Activated naive CD8-positive, alpha-beta T cell treated with anti-CD3 and anti-CD28 coated beads, Interleukin-2, amount 50 U/mL, for 24 hours (primary cell): ENCODE measurements at regions not wholly inside any gene's neighbourhood (a gene's known extent, or its start where the extent isn't known, plus 50 kb on each side); places are given as distances from the start of the nearest gene placed in this dataset.

Experiments
- ATAC-seq: fragments of 150-1000 bp; cut with Tn5 transposase; one replicate; pipeline ENCODE4 v1.10.0; 2021
- DNase-seq: peaks from one replicate; pipeline ENCODE4 v3.0.0; 2021
- H3K27ac Mint-ChIP-seq: one replicate; pipeline ENCODE4 v1.8.0; 2021; ENCODE audit warnings: mild to moderate bottlenecking, mixed read lengths
- H3K27me3 Mint-ChIP-seq: one replicate; pipeline ENCODE4 v1.8.0; 2021; ENCODE audit warnings: mixed read lengths
- H3K36me3 Mint-ChIP-seq: one replicate; pipeline ENCODE4 v1.8.0; 2021; ENCODE audit warnings: low read depth, mixed read lengths
- H3K4me1 Mint-ChIP-seq: one replicate; pipeline ENCODE4 v1.8.0; 2021; ENCODE audit warnings: mixed read lengths
- H3K4me3 Mint-ChIP-seq: one replicate; pipeline ENCODE4 v1.8.0; 2021; ENCODE audit warnings: mild to moderate bottlenecking, moderate library complexity, mixed read lengths
- H3K9me3 Mint-ChIP-seq: one replicate; pipeline ENCODE4 v1.8.0; 2021; ENCODE audit warnings: mixed read lengths

DNA sequence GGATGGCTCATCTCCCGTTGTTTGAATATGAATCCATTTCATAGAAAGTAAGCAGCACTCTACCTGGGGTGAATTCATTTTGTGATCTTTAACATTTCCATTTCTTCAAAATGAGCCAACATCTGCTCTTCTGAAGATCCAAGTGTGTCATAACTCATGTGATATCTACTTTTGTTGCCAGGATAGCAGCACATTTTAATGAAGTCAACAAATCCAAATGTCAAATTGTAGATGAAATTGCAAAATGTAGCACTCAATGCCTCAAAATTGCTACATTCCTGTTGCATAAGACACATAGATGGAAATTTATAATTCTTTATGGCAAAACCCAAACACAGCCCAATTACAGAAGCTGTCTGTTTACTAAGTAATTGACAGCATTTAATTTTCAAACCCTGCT, 360.7 kb downstream of the TMX3 start:
- DNase-seq (no peak), ATAC-seq (no peak)
- H3K27me3 Mint-ChIP-seq: no peaks in the 10 kb centered on the region
- no peaks in the 10 kb centered on the region for H3K4me1 Mint-ChIP-seq
- no peak overlapping the region for H3K27ac Mint-ChIP-seq
- peaks cover 30% of the 10 kb centered on the region for H3K9me3 Mint-ChIP-seq
- no peaks in the 10 kb centered on the region for H3K36me3 Mint-ChIP-seq
- no peak overlapping the region for H3K4me3 Mint-ChIP-seq

DNA sequence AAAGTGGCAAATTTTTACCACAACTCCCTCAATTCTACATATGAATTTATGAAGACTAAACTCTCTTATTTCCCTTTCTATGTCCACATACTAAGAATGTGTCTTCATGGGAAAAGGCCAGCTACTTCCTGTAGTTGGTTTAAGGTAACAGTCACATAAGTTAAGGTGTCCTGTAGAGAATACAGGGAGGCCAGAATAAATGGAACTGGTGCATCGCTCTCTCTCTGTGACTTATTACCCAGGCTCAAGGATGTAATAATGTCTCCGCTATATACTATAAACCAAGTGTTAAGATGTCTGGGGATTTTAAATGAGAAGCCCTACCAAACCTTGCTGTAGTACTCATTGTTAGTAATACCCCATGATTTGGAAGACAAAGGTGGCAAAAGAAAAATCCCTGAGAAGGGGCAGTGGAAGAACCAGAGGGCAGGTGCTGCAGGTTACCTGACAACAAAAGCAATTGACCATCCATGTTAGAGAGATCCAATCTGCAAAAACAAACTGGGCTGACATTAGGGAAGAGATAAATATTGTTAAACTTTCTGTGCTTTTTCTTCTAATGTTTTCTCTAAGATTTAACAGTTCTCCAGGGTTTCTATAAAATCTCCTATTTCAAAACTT, 372.8 kb downstream of the TMX3 start:
- no peaks in the 10 kb centered on the region for H3K4me1 Mint-ChIP-seq
- no peak for ATAC-seq
- H3K27ac Mint-ChIP-seq: no peak overlapping the region
- no peaks in the 10 kb centered on the region for H3K27me3 Mint-ChIP-seq
- no peak overlapping the region for H3K4me3 Mint-ChIP-seq
- H3K36me3 Mint-ChIP-seq: no peaks in the 10 kb centered on the region
- no peaks in the 10 kb centered on the region for H3K9me3 Mint-ChIP-seq
- DNase-seq: no peak

DNA sequence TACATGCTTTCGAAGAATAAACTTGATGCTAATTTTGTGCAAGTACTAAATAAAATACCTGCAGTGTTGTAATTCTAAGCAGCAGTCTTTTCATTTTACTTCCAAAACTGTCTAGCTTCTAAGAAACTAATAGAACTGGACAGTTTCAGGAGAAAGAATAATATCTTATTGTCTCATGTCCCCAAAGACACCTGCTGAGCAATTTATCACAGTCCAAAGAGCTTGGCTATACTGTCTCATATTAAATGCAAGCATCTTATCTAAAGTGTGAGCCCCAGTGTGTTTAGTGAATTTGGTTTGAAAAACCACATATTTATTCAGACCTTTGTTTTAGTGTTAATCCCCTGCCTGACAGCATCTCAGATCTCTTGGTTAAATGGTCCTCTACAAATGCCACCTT, 374.3 kb downstream of the TMX3 start:
- DNase-seq (no peak), ATAC-seq (no peak)
- Mint-ChIP-seq H3K4me3 (no peak overlapping the region), H3K27ac (no peak overlapping the region), H3K36me3 (no peaks in the 10 kb centered on the region), H3K4me1 (no peaks in the 10 kb centered on the region), H3K27me3 (no peaks in the 10 kb centered on the region), H3K9me3 (no peaks in the 10 kb centered on the region)

GRCh38 chr18:68330658-68331057, 384.2 kb downstream of the TMX3 start:
- DNase-seq (no peak), ATAC-seq (no peak)
- no peaks in the 10 kb centered on the region for H3K27me3 Mint-ChIP-seq
- no peaks in the 10 kb centered on the region for H3K9me3 Mint-ChIP-seq
- no peak overlapping the region for H3K4me3 Mint-ChIP-seq
- no peaks in the 10 kb centered on the region for H3K4me1 Mint-ChIP-seq
- H3K27ac Mint-ChIP-seq: no peak overlapping the region
- no peaks in the 10 kb centered on the region for H3K36me3 Mint-ChIP-seq

GRCh38 chr18:68323921-68324320, 391.0 kb downstream of the TMX3 start:
- Mint-ChIP-seq H3K4me1 (no peaks in the 10 kb centered on the region), H3K27ac (no peak overlapping the region)
- no peak for DNase-seq

GRCh38 chr18:68316636-68317035, 398.3 kb downstream of the TMX3 start:
- H3K27me3 Mint-ChIP-seq: no peaks in the 10 kb centered on the region
- no peak overlapping the region for H3K4me3 Mint-ChIP-seq
- H3K9me3 Mint-ChIP-seq: peaks cover 4% of the 10 kb centered on the region
- no peaks in the 10 kb centered on the region for H3K36me3 Mint-ChIP-seq
- no peak overlapping the region for H3K27ac Mint-ChIP-seq
- DNase-seq: no peak
- no peaks in the 10 kb centered on the region for H3K4me1 Mint-ChIP-seq
- no peak for ATAC-seq

More at GRCh38 chr18:68323921-68324320, 391.0 kb downstream of the TMX3 start:
- Mint-ChIP-seq H3K27me3 (no peaks in the 10 kb centered on the region), H3K9me3 (no peaks in the 10 kb centered on the region), H3K36me3 (no peaks in the 10 kb centered on the region), H3K4me3 (no peak overlapping the region)
- no peak for ATAC-seq

DNA sequence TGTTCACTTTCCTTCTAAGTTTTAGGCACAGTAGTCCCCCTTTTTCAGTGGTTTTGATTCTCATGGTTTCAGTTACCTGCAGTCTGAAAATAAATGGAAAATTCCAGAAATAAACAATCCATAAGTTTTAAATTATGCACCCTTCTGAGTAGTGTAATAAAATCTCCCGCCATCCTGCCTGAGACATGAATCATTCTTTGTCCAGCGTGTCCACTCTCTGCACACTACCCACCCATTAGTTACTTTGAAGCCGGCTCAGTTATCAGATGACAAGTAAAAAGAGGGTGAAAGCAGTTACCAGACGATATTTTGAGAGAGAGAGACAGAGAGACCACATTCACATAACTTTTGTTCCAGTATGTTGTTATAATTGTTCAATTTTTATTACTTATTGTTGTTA, 400.5 kb downstream of the TMX3 start:
- ATAC-seq (no peak), DNase-seq (no peak)
- Mint-ChIP-seq H3K9me3 (peaks cover 4% of the 10 kb centered on the region), H3K36me3 (no peaks in the 10 kb centered on the region), H3K27ac (no peak overlapping the region), H3K4me3 (no peak overlapping the region), H3K27me3 (no peaks in the 10 kb centered on the region), H3K4me1 (no peaks in the 10 kb centered on the region)

- no peak overlapping the region for H3K27ac Mint-ChIP-seq
- H3K4me3 Mint-ChIP-seq: no peak overlapping the region
- ATAC-seq: no peak
- H3K4me1 Mint-ChIP-seq: no peaks in the 10 kb centered on the region
- H3K36me3 Mint-ChIP-seq: no peaks in the 10 kb centered on the region
- peaks cover 2% of the 10 kb centered on the region for H3K27me3 Mint-ChIP-seq
- no peak for DNase-seq
- no peaks in the 10 kb centered on the region for H3K9me3 Mint-ChIP-seq
These were observed 413.5 kb downstream of the TMX3 start for GRCh38 chr18:68301441-68301840.

GRCh38 chr18:68299906-68300305, 415.0 kb downstream of the TMX3 start:
- H3K9me3 Mint-ChIP-seq: no peaks in the 10 kb centered on the region
- H3K27ac Mint-ChIP-seq: no peak overlapping the region
- no peaks in the 10 kb centered on the region for H3K4me1 Mint-ChIP-seq
- H3K27me3 Mint-ChIP-seq: peaks cover 2% of the 10 kb centered on the region
- H3K36me3 Mint-ChIP-seq: no peaks in the 10 kb centered on the region
- DNase-seq (no peak), ATAC-seq (no peak)
- H3K4me3 Mint-ChIP-seq: no peak overlapping the region

GRCh38 chr18:68298330-68298729, 416.6 kb downstream of the TMX3 start:
- ATAC-seq (no peak), DNase-seq (no peak)
- no peak overlapping the region for H3K27ac Mint-ChIP-seq
- H3K4me3 Mint-ChIP-seq: no peak overlapping the region
- H3K27me3 Mint-ChIP-seq: peaks cover 2% of the 10 kb centered on the region
- H3K4me1 Mint-ChIP-seq: no peaks in the 10 kb centered on the region
- no peaks in the 10 kb centered on the region for H3K9me3 Mint-ChIP-seq
- no peaks in the 10 kb centered on the region for H3K36me3 Mint-ChIP-seq

- Mint-ChIP-seq H3K4me3 (no peak overlapping the region), H3K9me3 (no peaks in the 10 kb centered on the region), H3K27ac (no peak overlapping the region), H3K36me3 (no peaks in the 10 kb centered on the region), H3K27me3 (no peaks in the 10 kb centered on the region), H3K4me1 (no peaks in the 10 kb centered on the region)
- ATAC-seq: no peak
- no peak for DNase-seq
These were observed 426.5 kb downstream of the TMX3 start for GRCh38 chr18:68288408-68288807.

GRCh38 chr18:68284236-68284780, 430.6 kb downstream of the TMX3 start:
- no peaks in the 10 kb centered on the region for H3K36me3 Mint-ChIP-seq
- no peak overlapping the region for H3K4me3 Mint-ChIP-seq
- no peaks in the 10 kb centered on the region for H3K4me1 Mint-ChIP-seq
- no peak for ATAC-seq
- DNase-seq: no peak
- no peaks in the 10 kb centered on the region for H3K9me3 Mint-ChIP-seq
- no peak overlapping the region for H3K27ac Mint-ChIP-seq
- no peaks in the 10 kb centered on the region for H3K27me3 Mint-ChIP-seq

- ATAC-seq (no peak), DNase-seq (no peak)
- H3K4me1 Mint-ChIP-seq: no peaks in the 10 kb centered on the region
- H3K36me3 Mint-ChIP-seq: no peaks in the 10 kb centered on the region
- no peak overlapping the region for H3K4me3 Mint-ChIP-seq
- H3K27me3 Mint-ChIP-seq: no peaks in the 10 kb centered on the region
- no peaks in the 10 kb centered on the region for H3K9me3 Mint-ChIP-seq
- no peak overlapping the region for H3K27ac Mint-ChIP-seq
These were observed 431.1 kb downstream of the TMX3 start for GRCh38 chr18:68283834-68284233.

DNA sequence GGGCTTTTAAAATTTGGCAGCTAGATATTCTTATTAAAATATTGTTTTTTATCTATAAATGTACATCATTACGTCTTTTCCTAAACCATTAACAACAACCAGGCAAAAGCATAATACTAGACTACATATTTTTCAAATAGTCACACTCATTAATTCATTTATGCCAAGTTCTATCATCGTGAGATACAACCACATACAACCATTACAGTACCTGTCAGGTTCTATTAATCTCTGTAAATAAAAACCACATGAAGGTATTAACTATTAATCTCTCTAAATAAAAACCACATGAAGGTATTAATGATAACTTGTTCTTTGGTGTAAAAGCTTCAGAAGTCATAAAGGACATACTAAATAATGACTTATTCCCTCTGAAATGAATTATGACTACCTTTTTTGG, 432.7 kb downstream of the TMX3 start:
- H3K9me3 Mint-ChIP-seq: no peaks in the 10 kb centered on the region

DNA sequence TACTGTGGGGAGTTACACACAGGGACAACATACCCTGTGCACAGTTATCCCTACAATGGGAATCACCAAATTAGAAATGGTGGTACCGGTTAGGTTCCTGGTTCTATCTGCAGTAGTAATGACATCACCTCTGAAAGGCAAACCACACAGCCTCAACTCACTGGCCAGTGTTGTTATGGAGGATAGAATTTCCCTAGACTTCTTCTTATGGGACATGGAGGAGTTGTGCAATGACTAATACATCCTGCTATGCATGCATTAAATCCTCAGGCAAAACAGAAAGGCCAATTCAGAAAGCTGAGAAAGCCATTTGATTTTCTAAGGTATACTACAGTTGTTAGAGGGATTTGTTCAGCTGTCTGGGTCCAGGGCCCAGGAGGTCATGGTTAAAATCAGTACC, 439.3 kb downstream of the TMX3 start:
- H3K4me1 Mint-ChIP-seq: no peaks in the 10 kb centered on the region
- DNase-seq (no peak), ATAC-seq (no peak)
- no peaks in the 10 kb centered on the region for H3K36me3 Mint-ChIP-seq
- H3K27ac Mint-ChIP-seq: no peak overlapping the region
- H3K27me3 Mint-ChIP-seq: no peaks in the 10 kb centered on the region
- no peaks in the 10 kb centered on the region for H3K9me3 Mint-ChIP-seq
- no peak overlapping the region for H3K4me3 Mint-ChIP-seq

More for the DNA sequence above, 432.7 kb downstream of the TMX3 start:
- H3K36me3 Mint-ChIP-seq: no peaks in the 10 kb centered on the region
- no peaks in the 10 kb centered on the region for H3K4me1 Mint-ChIP-seq
- no peak overlapping the region for H3K4me3 Mint-ChIP-seq
- no peaks in the 10 kb centered on the region for H3K27me3 Mint-ChIP-seq
- H3K27ac Mint-ChIP-seq: no peak overlapping the region
- ATAC-seq: no peak
- no peak for DNase-seq

- H3K4me1 Mint-ChIP-seq: no peaks in the 10 kb centered on the region
- H3K36me3 Mint-ChIP-seq: no peaks in the 10 kb centered on the region
- no peak overlapping the region for H3K27ac Mint-ChIP-seq
- ATAC-seq (no peak), DNase-seq (no peak)
- no peak overlapping the region for H3K4me3 Mint-ChIP-seq
- no peaks in the 10 kb centered on the region for H3K9me3 Mint-ChIP-seq
- no peaks in the 10 kb centered on the region for H3K27me3 Mint-ChIP-seq
These were observed 444.9 kb downstream of the TMX3 start for GRCh38 chr18:68270017-68270416.
